ENCODE measurements at regions not wholly inside any gene's neighbourhood (a gene's known extent, or its start where the extent isn't known, plus 50 kb on each side); places are given as distances from the start of the nearest gene placed in this dataset.

DNA sequence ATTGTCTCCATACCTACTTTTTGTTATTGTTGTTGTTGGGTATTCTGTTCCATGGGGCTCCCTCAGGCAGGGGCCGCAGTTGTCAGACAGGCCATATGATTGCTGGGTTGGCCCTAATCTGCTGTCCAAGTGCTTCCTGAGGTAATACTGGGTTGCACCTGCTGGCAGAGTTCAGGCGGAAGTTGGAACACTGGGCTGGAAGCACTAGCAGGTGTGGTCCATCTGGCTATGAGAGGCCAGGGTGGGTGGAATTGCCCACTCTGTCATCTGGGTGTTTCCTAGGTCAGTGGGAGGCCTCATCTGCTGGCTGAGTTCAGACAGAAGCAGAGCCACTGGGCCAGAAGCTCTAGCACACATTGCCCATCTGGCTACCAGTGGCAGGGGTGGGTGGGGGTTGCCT lies 81.3 kb upstream of the NID2 start:
- no peak for TF ChIP-seq CTCF (conservative IDR thresholded peaks at IDR 0.05; ENCODE audit: low read length)
- no peak for TF ChIP-seq EZH2phosphoT487 (IDR thresholded peaks at IDR 0.05; ENCODE audit: borderline replicate concordance, low read depth, low read length)
